ENCODE measurements at regions not wholly inside any gene's neighbourhood (a gene's known extent, or its start where the extent isn't known, plus 50 kb on each side); places are given as distances from the start of the nearest gene placed in this dataset.

GRCh38 chr14:45377166-45377565, 124.2 kb upstream of the MIS18BP1 start (continued):
- TF ChIP-seq FOXP4 (CRISPR knock-in tag; IDR thresholded peaks at IDR 0.05; ENCODE audit: borderline replicate concordance) (no peak), CHD1 (IDR thresholded peaks at IDR 0.05; ENCODE audit: low read length) (no peak), ZNF780A (CRISPR knock-in tag; IDR thresholded peaks at IDR 0.05) (no peak), ZNF586 (CRISPR knock-in tag; conservative IDR thresholded peaks at IDR 0.05) (no peak), SREBF1 (IDR thresholded peaks at IDR 0.05; ENCODE audit: borderline replicate concordance, low read depth, low read length) (no peak)

GRCh38 chr14:45373877-45374276, 120.9 kb upstream of the MIS18BP1 start:
- Histone ChIP-seq H3K36me3 (ENCODE audit: control insufficient read depth, insufficient read depth, low read length) (no peaks in the 10 kb centered on the region), H3K9me1 (ENCODE audit: control insufficient read depth, insufficient read depth, low read length) (no peaks in the 10 kb centered on the region), H3K27me3 (ENCODE audit: control insufficient read depth in 2 of 2, insufficient read depth in 2 of 2, low read length in 2 of 2) (no peaks in the 10 kb centered on the region), H3K4me2 (ENCODE audit: insufficient read depth, low read length) (no peak overlapping the region), H3K27ac (ENCODE audit: extremely low read depth, low read depth, low read length) (no peak overlapping the region), H3K9ac (ENCODE audit: insufficient read depth in 1 of 2, low read depth in 2 of 2, low read length in 2 of 2) (no peak overlapping the region), H3K4me3 (no peak overlapping the region), H3K4me1 (replicated peaks in 1 of 2; ENCODE audit: control insufficient read depth in 2 of 2, insufficient read depth in 2 of 2, low read length in 2 of 2) (no peaks in the 10 kb centered on the region), H3K79me2 (ENCODE audit: control insufficient read depth, insufficient read depth, low read length) (no peaks in the 10 kb centered on the region), H2AFZ (ENCODE audit: low read depth, low read length) (no peak overlapping the region), H3K9me3 (replicated peaks; ENCODE audit: control insufficient read depth, insufficient read depth, low read depth, low read length) (no peaks in the 10 kb centered on the region), H4K20me1 (replicated peaks; ENCODE audit: control insufficient read depth, insufficient read depth, low read length) (no peaks in the 10 kb centered on the region)
- DNase-seq (ENCODE audit: extremely low read depth in 1 of 4, low spot score in 3 of 4) (no peak), ATAC-seq (no peak), FAIRE-seq (no peak)
- CTCF ChIA-PET (ENCODE audit: low intra/inter-chr PET ratio), result no interaction called here
- in situ Hi-C loops (cut with MboI) (no loop called here), intact Hi-C loops (cut with micrococcal nuclease) (no loop called here)
- POLR2A ChIA-PET, result no interaction called here
- BruUV-seq (replicated peaks), result no TSS peak
- 0% methylated on average over 1 of the region's 2 CpGs for WGBS (ENCODE audit: insufficient coverage, low coverage, missing lambda C conversion rate)
- TF ChIP-seq HDAC3 (IDR thresholded peaks at IDR 0.05; ENCODE audit: borderline replicate concordance, partially characterized antibody) (no peak), ZNF212 (CRISPR knock-in tag; IDR thresholded peaks at IDR 0.05) (no peak), ATF1 (CRISPR knock-in tag; IDR thresholded peaks at IDR 0.05) (no peak), ATF1 (tag; IDR thresholded peaks at IDR 0.05) (no peak), ZNF830 (CRISPR knock-in tag; IDR thresholded peaks at IDR 0.05) (no peak), NUFIP1 (IDR thresholded peaks at IDR 0.05; ENCODE audit: partially characterized antibody) (no peak), CREBBP (IDR thresholded peaks at IDR 0.05; ENCODE audit: low read depth, low read length) (no peak), PTRF (tag; IDR thresholded peaks at IDR 0.05) (no peak), KAT2B (IDR thresholded peaks at IDR 0.05; ENCODE audit: low read depth, low read length) (no peak), PCBP2 (IDR thresholded peaks at IDR 0.05; ENCODE audit: low read depth, low read length, poor library complexity, severe bottlenecking) (no peak), RBM25 (IDR thresholded peaks at IDR 0.05; ENCODE audit: low read depth, low read length, severe bottlenecking) (no peak), CAMTA2 (CRISPR knock-in tag; conservative IDR thresholded peaks at IDR 0.05) (no peak), PRDM10 (IDR thresholded peaks at IDR 0.05; ENCODE audit: partially characterized antibody) (no peak)
